Thyroid gland (tissue), 4 donors: ENCODE measurements at regions not wholly inside any gene's neighbourhood (a gene's known extent, or its start where the extent isn't known, plus 50 kb on each side); places are given as distances from the start of the nearest gene placed in this dataset.

Experiments
- CTCF ChIP-seq, 6 experiments: fragments of 200-600 bp in 3 of 6; fragments of 450-650 bp in 3 of 6; sonication (generic) in 3 of 6; IDR thresholded peaks; one replicate each; pipeline ENCODE4 v1.5.1; 2016 to 2019; ENCODE audit warnings: antibody characterized with exemption in 6 of 6, mild to moderate bottlenecking in 2 of 6, inconsistent platforms in 1 of 6, moderate library complexity in 1 of 6
- POLR2A ChIP-seq, 2 donors: fragments of 450-650 bp; IDR thresholded peaks; one replicate each; pipeline ENCODE4 v1.6.1; 2017; ENCODE audit warnings: antibody characterized with exemption in 2 of 2, mild to moderate bottlenecking in 2 of 2, moderate library complexity in 1 of 2

- no peak for TF ChIP-seq CTCF (IDR thresholded peaks at IDR 0.05)
- no peak for TF ChIP-seq POLR2A (IDR thresholded peaks at IDR 0.05)
Measured at GRCh38 chr6:43917878-43918382, 147.9 kb downstream of the VEGFA start.
